A549 (cell line): ENCODE measurements at regions not wholly inside any gene's neighbourhood (a gene's known extent, or its start where the extent isn't known, plus 50 kb on each side); places are given as distances from the start of the nearest gene placed in this dataset.

Experiments used
- ATAC-seq, 2 experiments: fragments of 200-7000 bp in 1 of 2; fragments of >200 bp in 1 of 2; cut with Nextera tagmentation in 1 of 2; cut with Tn5 transposase in 1 of 2; 3 replicates each; pipeline versions ENCODE4 v1.8.0 to v1.9.1; 2018 to 2020; ENCODE audit warnings: mild to moderate bottlenecking in 1 of 2, moderate library complexity in 1 of 2
- CTCF ChIA-PET: fragments of 300-600 bp; sonication (Branson Sonifier 250); formaldehyde crosslinking; extraction: SDS; loops from one replicate; lab custom pipeline; 2021; ENCODE audit warnings: antibody characterized with exemption, inconsistent platforms; lab: Yijun Ruan, JAX
- POLR2A ChIA-PET: fragments of 350-600 bp; formaldehyde crosslinking; extraction: SDS; loops from one replicate; lab custom pipeline; 2021; ENCODE audit warnings: antibody characterized with exemption, inconsistent platforms; lab: Yijun Ruan, JAX
- DNase-seq, 2 experiments: peaks; one replicate each; pipeline versions ENCODE4 v3.0.0 to v3.0.0-alpha.2; 2011 to 2016; ENCODE audit warnings: low read depth in 1 of 2, low spot score in 1 of 2
- FAIRE-seq: peaks from 2 replicates; lab custom pipeline; 2011; peaks lifted over from hg19 to GRCh38; lab: Jason Lieb, UNC
- H3K27ac ChIP-seq, 2 experiments: fragments of >200 bp; sonication (Bioruptor Twin); formaldehyde crosslinking; 3 replicates each; pipeline ENCODE4 v1.5.1; 2016 to 2017
- H3K4me1 ChIP-seq: fragments of >200 bp; sonication (Bioruptor Twin); formaldehyde crosslinking; 3 replicates; pipeline ENCODE4 v1.6.1; 2016
- H3K4me2 ChIP-seq: fragments of >200 bp; sonication (Bioruptor Twin); formaldehyde crosslinking; 3 replicates; pipeline ENCODE4 v1.6.1; 2016
- H3K4me3 ChIP-seq: fragments of >200 bp; sonication (Bioruptor Twin); formaldehyde crosslinking; 3 replicates; pipeline ENCODE4 v1.5.1; 2016
- H3K9me3 ChIP-seq: fragments of >200 bp; sonication (Bioruptor Twin); formaldehyde crosslinking; 3 replicates; pipeline ENCODE4 v1.6.1; 2016
- ATOH8 ChIP-seq: fragments of 250-450 bp; sonication (Bioruptor Pico); IDR thresholded peaks from 2 replicates; pipeline ENCODE4 v1.5.0; 2020; ENCODE audit warnings: low read depth, mild to moderate bottlenecking, moderate library complexity
- CBX8 ChIP-seq: fragments of 200-600 bp; sonication (generic); IDR thresholded peaks from 2 replicates; pipeline ENCODE4 v1.6.1; 2016
- E2F6 ChIP-seq: IDR thresholded peaks from 2 replicates; pipeline ENCODE4 v1.6.1; 2012; ENCODE audit warnings: low read depth, borderline replicate concordance
- EHF ChIP-seq: fragments of 250-450 bp; sonication (Bioruptor Pico); IDR thresholded peaks from 2 replicates; pipeline ENCODE4 v1.5.0; 2020; ENCODE audit warnings: mild to moderate bottlenecking
- EHMT2 ChIP-seq: fragments of 200-600 bp; sonication (generic); IDR thresholded peaks from 2 replicates; pipeline ENCODE4 v1.6.1; 2016; ENCODE audit warnings: antibody characterized with exemption, low read depth, mild to moderate bottlenecking, moderate library complexity
- EP300 ChIP-seq, 2 experiments: fragments of >200 bp; sonication (Bioruptor Twin); formaldehyde crosslinking; IDR thresholded peaks; 2 replicates in 1 of 2; 3 replicates in 1 of 2; pipeline ENCODE4 v1.6.1; 2016 to 2017
- FOXS1 ChIP-seq: fragments of 250-450 bp; sonication (Bioruptor Pico); IDR thresholded peaks from 2 replicates; pipeline ENCODE4 v1.5.0; 2020; ENCODE audit warnings: mild to moderate bottlenecking, moderate library complexity
- HOXB5 ChIP-seq: fragments of 250-450 bp; sonication (Bioruptor Pico); IDR thresholded peaks from 2 replicates; pipeline ENCODE4 v1.5.0; 2020; ENCODE audit warnings: mild to moderate bottlenecking, moderate library complexity
- JUN ChIP-seq, 2 experiments: fragments of >200 bp; sonication (Bioruptor Twin); formaldehyde crosslinking; IDR thresholded peaks; 2 replicates in 1 of 2; 3 replicates in 1 of 2; pipeline ENCODE4 v1.6.1; 2016 to 2017
- JUNB ChIP-seq: fragments of >200 bp; sonication (Bioruptor Twin); formaldehyde crosslinking; IDR thresholded peaks from 2 replicates; pipeline ENCODE4 v1.6.1; 2016
- MAX ChIP-seq: IDR thresholded peaks from 2 replicates; pipeline ENCODE4 v1.6.1; 2012
- MYC ChIP-seq: IDR thresholded peaks from 2 replicates; pipeline ENCODE4 v1.6.1; 2012; ENCODE audit warnings: mild to moderate bottlenecking, inconsistent platforms, low read length, improper control_type of control experiment, borderline replicate concordance
- NPAS2 ChIP-seq: fragments of 250-450 bp; sonication (Bioruptor Pico); IDR thresholded peaks from 2 replicates; pipeline ENCODE4 v1.8.0; 2022; ENCODE audit warnings: mild to moderate bottlenecking, moderate library complexity, borderline replicate concordance
- NR3C1 ChIP-seq: fragments of >200 bp; sonication (Bioruptor Twin); formaldehyde crosslinking; IDR thresholded peaks from 3 replicates; pipeline ENCODE4 v1.6.1; 2017
- POLR2A ChIP-seq: IDR thresholded peaks from 2 replicates; pipeline ENCODE4 v1.6.1; 2012; ENCODE audit warnings: mild to moderate bottlenecking, low read length
- RCOR1 ChIP-seq: fragments of 150-350 bp; IDR thresholded peaks from 2 replicates; pipeline ENCODE4 v1.6.1; 2014; ENCODE audit warnings: antibody characterized with exemption, low read length, low read depth
- SMC3 ChIP-seq: fragments of >200 bp; sonication (Bioruptor Twin); formaldehyde crosslinking; IDR thresholded peaks from 3 replicates; pipeline ENCODE4 v1.6.1; 2018; ENCODE audit warnings: inconsistent platforms
- TP53 ChIP-seq: fragments of 250-450 bp; sonication (Bioruptor Pico); IDR thresholded peaks from 2 replicates; pipeline ENCODE4 v1.5.0; 2021; ENCODE audit warnings: mild to moderate bottlenecking, moderate library complexity
- WGBS: methylation state at CpG from one replicate; pipeline ENCODE4 v1.1.6; 2017; ENCODE audit errors: missing lambda C conversion rate; 5-methylcytosine and 5-hydroxymethylcytosine counted together

DNA sequence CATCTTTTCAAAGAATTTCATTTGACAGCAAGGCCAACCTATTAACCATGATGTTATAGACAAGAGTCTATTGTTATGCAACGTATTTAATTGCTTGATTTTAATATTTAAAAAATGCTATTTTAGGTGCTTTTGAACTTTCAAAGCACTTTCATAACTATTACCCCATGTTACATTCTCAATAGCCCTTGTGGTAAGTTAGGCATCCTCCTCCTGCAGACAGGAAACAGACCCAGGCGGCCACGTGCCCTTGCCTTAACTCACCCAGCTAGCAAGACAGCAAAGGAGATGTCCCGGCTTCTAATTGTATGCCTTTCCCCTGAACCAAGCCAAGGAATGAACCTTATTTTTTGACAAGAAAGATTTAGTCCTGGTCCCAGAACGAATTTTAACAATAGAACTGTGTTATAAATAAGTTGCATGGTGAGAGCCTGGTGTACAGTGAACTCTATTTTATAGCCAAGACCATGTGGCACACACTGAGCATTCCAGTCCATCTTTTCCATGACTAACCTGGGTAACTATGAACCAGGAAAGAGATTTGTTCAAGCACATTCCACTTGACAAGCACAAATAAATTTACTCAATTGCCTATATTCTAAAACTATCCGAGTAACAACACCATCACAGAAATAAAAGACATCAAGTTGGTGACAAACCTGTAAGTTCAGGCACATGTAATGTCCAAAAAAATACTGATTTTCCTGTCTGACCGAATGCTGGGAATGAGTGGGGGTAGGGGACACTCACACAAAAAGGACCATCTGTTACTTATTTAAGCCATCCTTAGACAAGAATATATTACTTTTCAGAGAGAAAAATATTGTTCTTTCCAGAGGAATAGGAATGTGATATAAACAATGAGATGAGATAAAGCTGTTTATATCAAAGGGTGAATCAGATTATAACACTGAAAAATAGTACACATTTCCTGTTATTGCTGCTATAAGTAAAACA lies 163.0 kb downstream of the EFNB2 start:
- H3K4me3 ChIP-seq: no peak overlapping the region
- ChIA-PET CTCF (no interaction called here), POLR2A (no interaction called here)
- no peaks in the 10 kb centered on the region for H3K4me1 ChIP-seq
- H3K27ac ChIP-seq: no peak overlapping the region
- no peak for TF ChIP-seq CBX8
- no peak for TF ChIP-seq NR3C1
- TF ChIP-seq EHMT2: no peak
- no peak for TF ChIP-seq FOXS1 (CRISPR knock-in tag)
- no peak for TF ChIP-seq RCOR1
- no peak for TF ChIP-seq E2F6
- TF ChIP-seq JUN (IDR thresholded peaks at IDR 0.05): no peak
- TF ChIP-seq HOXB5 (CRISPR knock-in tag): no peak
- TF ChIP-seq EP300 (IDR thresholded peaks at IDR 0.05): no peak
- no peak for TF ChIP-seq TP53 (CRISPR knock-in tag)
- no peak for TF ChIP-seq NPAS2 (CRISPR knock-in tag)
- no peak for TF ChIP-seq MYC
- no peak for TF ChIP-seq MAX
- TF ChIP-seq POLR2A: no peak
- no peak for TF ChIP-seq JUNB
- TF ChIP-seq, all 56 proteins: peak for 0
- no peaks in the 10 kb centered on the region for H3K9me3 ChIP-seq
- no peak overlapping the region for H3K4me2 ChIP-seq
- no peak for ATAC-seq
- no peak for DNase-seq
- WGBS: 52% methylated on average over 7 of the region's 7 CpGs
- FAIRE-seq: no peak

GRCh38 chr13:106371024-106371423 lies 164.4 kb downstream of the EFNB2 start:
- no peak overlapping the region for H3K4me3 ChIP-seq
- no peak for DNase-seq
- no peak for FAIRE-seq
- CTCF ChIA-PET: no interaction called here
- POLR2A ChIA-PET: no interaction called here
- no peak overlapping the region for H3K4me2 ChIP-seq
- TF ChIP-seq RCOR1: no peak
- no peak overlapping the region for H3K27ac ChIP-seq
- H3K4me1 ChIP-seq: no peaks in the 10 kb centered on the region
- WGBS: 75% methylated on average over 5 of the region's 5 CpGs
- no peak for ATAC-seq
- no peaks in the 10 kb centered on the region for H3K9me3 ChIP-seq

GRCh38 chr13:106369858-106370257 lies 165.6 kb downstream of the EFNB2 start:
- WGBS: 72% methylated on average over 2 of the region's 2 CpGs

DNA sequence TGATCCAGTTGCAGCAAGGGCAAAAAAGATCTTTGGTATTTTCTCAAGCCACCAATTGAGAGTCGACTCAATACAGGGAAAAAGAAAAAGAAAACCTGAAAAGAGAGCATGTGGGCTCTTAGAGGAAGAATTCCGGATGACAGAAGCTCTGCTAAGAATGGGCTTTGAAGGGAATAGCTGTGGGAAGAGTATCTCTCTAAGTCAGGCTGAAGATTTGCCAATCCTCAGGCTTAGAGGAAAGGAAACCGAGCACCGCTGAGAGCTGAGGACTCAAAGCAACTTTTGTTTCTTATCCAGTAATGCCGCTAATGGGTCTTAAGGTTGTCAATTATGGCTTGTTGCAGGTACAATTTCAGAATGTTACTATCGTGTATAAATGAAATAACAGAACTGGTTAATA lies 166.4 kb downstream of the EFNB2 start:
- no peak overlapping the region for H3K4me2 ChIP-seq
- ATAC-seq (no peak), FAIRE-seq (no peak), DNase-seq (no peak)
- no peaks in the 10 kb centered on the region for H3K4me1 ChIP-seq
- POLR2A ChIA-PET: no interaction called here
- H3K27ac ChIP-seq: no peak overlapping the region
- no peak overlapping the region for H3K4me3 ChIP-seq
- TF ChIP-seq ATOH8 (no peak), SMC3 (no peak), EHF (CRISPR knock-in tag) (no peak)
- TF ChIP-seq, all 56 proteins: peak for 0
- WGBS: 59% methylated on average over 6 of the region's 6 CpGs
- no peaks in the 10 kb centered on the region for H3K9me3 ChIP-seq
- CTCF ChIA-PET: interaction anchor here (1.5 kb wide), 1 partner anchor 10 kb away, joined by 3 read pairs; no protein-coding TSS in a partner anchor

More at GRCh38 chr13:106369858-106370257, 165.6 kb downstream of the EFNB2 start:
- ChIA-PET POLR2A (no interaction called here), CTCF (no interaction called here)
- DNase-seq: no peak
- no peak overlapping the region for H3K4me3 ChIP-seq
- no peaks in the 10 kb centered on the region for H3K9me3 ChIP-seq
- no peak overlapping the region for H3K27ac ChIP-seq
- ATAC-seq: no peak
- H3K4me1 ChIP-seq: no peaks in the 10 kb centered on the region
- FAIRE-seq: no peak
- H3K4me2 ChIP-seq: no peak overlapping the region
- TF ChIP-seq EHMT2: no peak
